ENCODE measurements at regions not wholly inside any gene's neighbourhood (a gene's known extent, or its start where the extent isn't known, plus 50 kb on each side); places are given as distances from the start of the nearest gene placed in this dataset.
"Not testable (repeated sequence)": the region's sequence is repeated elsewhere in the genome, so short reads cannot be mapped to it uniquely, and the experiment has no call there.

DNA sequence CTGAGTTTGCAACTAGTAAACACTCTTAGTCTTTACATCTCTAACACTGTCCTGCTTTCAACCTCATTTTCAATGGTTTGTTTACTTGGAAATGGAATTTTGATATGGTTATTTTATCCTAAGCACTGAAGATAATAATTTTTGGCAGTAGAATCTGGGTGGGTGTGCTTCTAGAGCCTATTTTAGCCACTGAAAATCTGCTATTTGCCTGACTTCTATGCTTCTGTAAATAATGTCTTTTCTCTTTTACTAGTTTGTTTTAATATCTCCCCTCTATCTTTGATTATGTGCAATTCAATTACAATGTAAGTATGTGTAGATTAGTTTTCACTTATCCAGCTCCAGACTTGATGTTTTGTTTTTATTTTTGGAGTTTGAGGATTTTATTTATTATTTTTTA, 197.5 kb downstream of the TUSC1 start:
- Histone ChIP-seq H3K27ac (ENCODE audit: low read depth in 2 of 2, low read length in 1 of 2) (no peak overlapping the region), H3K4me3 (ENCODE audit: low read depth in 1 of 2, low read length in 2 of 2) (no peak overlapping the region), H3K36me3 (ENCODE audit: control insufficient read depth in 2 of 2, insufficient read depth in 2 of 2, low read length in 1 of 2) (no peaks in the 10 kb centered on the region), H3K9me3 (ENCODE audit: control insufficient read depth in 2 of 2, insufficient read depth in 1 of 2, low read depth in 1 of 2, low read length in 1 of 2) (no peaks in the 10 kb centered on the region), H3K27me3 (ENCODE audit: control insufficient read depth in 1 of 2, insufficient read depth in 2 of 2, low read length in 2 of 2) (no peaks in the 10 kb centered on the region), H3K4me1 (ENCODE audit: control insufficient read depth in 2 of 2, insufficient read depth in 2 of 2, low read length in 1 of 2) (no peaks in the 10 kb centered on the region)

DNA sequence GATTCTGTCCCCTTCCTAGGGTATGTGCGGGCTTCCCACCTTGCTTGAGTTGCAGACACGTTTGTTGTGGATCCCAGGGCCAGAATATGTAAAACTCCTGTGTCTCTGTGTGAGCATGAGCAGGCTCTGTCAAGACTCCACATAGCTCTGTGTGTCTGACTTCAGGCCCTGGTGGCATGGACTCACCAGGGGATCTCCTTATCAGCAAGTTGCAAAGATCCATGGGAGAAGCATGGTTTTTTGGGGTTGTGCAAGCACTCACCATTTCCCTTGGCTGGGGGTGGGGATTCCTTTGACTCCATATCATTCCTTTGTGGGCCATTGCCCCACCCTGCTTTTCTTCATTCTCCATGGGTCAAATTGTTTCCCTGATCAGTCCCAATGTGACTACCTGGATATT, 205.6 kb downstream of the TUSC1 start:
- 50 to 72% methylated on average over 2 of the region's 2 CpGs for WGBS, 2 donors
- H3K27ac ChIP-seq (ENCODE audit: low read depth in 2 of 2, low read length in 1 of 2): no peak overlapping the region
- no peaks in the 10 kb centered on the region for H3K36me3 ChIP-seq (ENCODE audit: control insufficient read depth in 2 of 2, insufficient read depth in 2 of 2, low read length in 1 of 2)
- H3K27me3 ChIP-seq (ENCODE audit: control insufficient read depth in 1 of 2, insufficient read depth in 2 of 2, low read length in 2 of 2): no peaks in the 10 kb centered on the region
- H3K4me1 ChIP-seq (ENCODE audit: control insufficient read depth in 2 of 2, insufficient read depth in 2 of 2, low read length in 1 of 2): no peaks in the 10 kb centered on the region
- H3K9me3 ChIP-seq (ENCODE audit: control insufficient read depth in 2 of 2, insufficient read depth in 1 of 2, low read depth in 1 of 2, low read length in 1 of 2): peaks cover 0 to 3% of the 10 kb centered on the region in 2 donors
- no peak overlapping the region for H3K4me3 ChIP-seq (ENCODE audit: low read depth in 1 of 2, low read length in 2 of 2)

DNA sequence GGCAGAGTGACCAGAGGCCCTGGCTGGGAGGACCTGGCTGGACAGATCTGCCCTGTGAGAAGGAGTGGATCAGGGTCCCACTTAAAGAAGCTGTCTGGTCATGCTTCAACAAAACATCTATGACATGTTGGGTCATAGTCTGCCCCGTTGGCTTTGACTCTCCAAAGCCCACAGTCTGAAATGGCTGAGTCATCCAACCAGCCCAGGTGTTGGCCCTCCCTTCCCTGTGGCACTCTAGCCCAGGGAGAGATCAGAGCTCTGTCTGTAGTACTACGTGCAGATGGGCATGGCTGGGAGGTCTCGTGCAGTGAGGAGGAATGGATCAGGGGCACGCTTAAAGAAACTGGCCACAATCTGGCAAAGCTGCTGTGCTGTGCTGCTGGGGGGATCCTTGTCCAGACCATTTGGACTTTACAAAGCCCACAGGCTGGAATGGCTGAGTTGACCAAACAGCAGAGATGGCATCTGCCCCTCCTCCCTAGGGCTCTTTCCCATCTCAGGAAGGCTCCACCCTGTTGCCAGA, 206.1 kb downstream of the TUSC1 start:
- H3K27me3 ChIP-seq (ENCODE audit: control insufficient read depth in 1 of 2, insufficient read depth in 2 of 2, low read length in 2 of 2): no peaks in the 10 kb centered on the region
- H3K27ac ChIP-seq (ENCODE audit: low read depth in 2 of 2, low read length in 1 of 2): no peak overlapping the region
- WGBS, 2 donors: 65 to 70% methylated on average over 4 of the region's 4 CpGs
- no peak overlapping the region for H3K4me3 ChIP-seq (ENCODE audit: low read depth in 1 of 2, low read length in 2 of 2)
- peaks cover 0 to 3% of the 10 kb centered on the region in 2 donors for H3K9me3 ChIP-seq (ENCODE audit: control insufficient read depth in 2 of 2, insufficient read depth in 1 of 2, low read depth in 1 of 2, low read length in 1 of 2)
- no peaks in the 10 kb centered on the region for H3K4me1 ChIP-seq (ENCODE audit: control insufficient read depth in 2 of 2, insufficient read depth in 2 of 2, low read length in 1 of 2)
- H3K36me3 ChIP-seq (ENCODE audit: control insufficient read depth in 2 of 2, insufficient read depth in 2 of 2, low read length in 1 of 2): no peaks in the 10 kb centered on the region

DNA sequence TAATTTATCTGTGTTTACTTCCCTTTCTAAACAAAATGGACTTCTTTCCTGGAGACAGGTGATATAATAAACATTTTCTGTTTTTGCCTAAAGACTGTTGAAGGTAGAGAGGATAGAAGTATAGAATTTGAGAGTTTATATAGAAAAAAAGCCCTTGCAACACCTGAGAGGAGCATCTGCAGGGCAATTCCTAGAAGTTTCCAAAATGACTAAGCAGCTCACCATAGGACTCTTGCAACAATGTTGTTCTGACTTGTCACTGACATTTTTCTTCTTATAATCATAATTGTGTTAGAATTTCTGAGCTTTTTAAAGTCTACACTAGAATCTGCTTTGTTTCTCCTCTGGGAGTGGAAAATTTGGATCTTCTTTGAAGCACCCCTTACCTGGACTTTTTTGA, 216.8 kb downstream of the TUSC1 start:
- Histone ChIP-seq H3K36me3 (ENCODE audit: control insufficient read depth in 2 of 2, insufficient read depth in 2 of 2, low read length in 1 of 2) (no peaks in the 10 kb centered on the region), H3K27ac (ENCODE audit: low read depth in 2 of 2, low read length in 1 of 2) (no peak overlapping the region), H3K27me3 (ENCODE audit: control insufficient read depth in 1 of 2, insufficient read depth in 2 of 2, low read length in 2 of 2) (no peaks in the 10 kb centered on the region), H3K4me3 (ENCODE audit: low read depth in 1 of 2, low read length in 2 of 2) (no peak overlapping the region), H3K9me3 (ENCODE audit: control insufficient read depth in 2 of 2, insufficient read depth in 1 of 2, low read depth in 1 of 2, low read length in 1 of 2) (no peaks in the 10 kb centered on the region), H3K4me1 (ENCODE audit: control insufficient read depth in 2 of 2, insufficient read depth in 2 of 2, low read length in 1 of 2) (no peaks in the 10 kb centered on the region)

DNA sequence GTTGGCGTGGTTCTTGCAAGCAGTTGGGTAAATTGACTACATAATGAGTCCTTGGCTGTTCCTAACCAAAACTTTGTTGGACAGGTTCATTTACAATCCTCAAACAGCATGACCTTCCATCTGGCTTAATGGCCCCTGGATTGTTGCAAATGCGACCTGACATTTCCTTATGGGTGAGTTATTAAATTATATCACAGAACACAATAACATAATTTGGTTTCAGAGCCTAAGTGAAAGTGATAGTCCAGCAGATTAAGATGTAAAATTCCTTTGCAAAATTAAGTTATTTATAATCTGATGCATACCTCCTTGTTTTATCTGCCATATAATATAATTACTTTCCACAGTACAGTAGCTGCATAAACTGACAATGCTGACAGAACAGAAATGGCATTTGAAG, 224.4 kb downstream of the TUSC1 start:
- H3K27me3 ChIP-seq (ENCODE audit: control insufficient read depth in 1 of 2, insufficient read depth in 2 of 2, low read length in 2 of 2): no peaks in the 10 kb centered on the region
- no peak overlapping the region for H3K27ac ChIP-seq (ENCODE audit: low read depth in 2 of 2, low read length in 1 of 2)
- 65 to 78% methylated on average over 2 of the region's 2 CpGs for WGBS, 2 donors
- H3K4me1 ChIP-seq (ENCODE audit: control insufficient read depth in 2 of 2, insufficient read depth in 2 of 2, low read length in 1 of 2): no peaks in the 10 kb centered on the region
- H3K4me3 ChIP-seq (ENCODE audit: low read depth in 1 of 2, low read length in 2 of 2): no peak overlapping the region
- no peaks in the 10 kb centered on the region for H3K36me3 ChIP-seq (ENCODE audit: control insufficient read depth in 2 of 2, insufficient read depth in 2 of 2, low read length in 1 of 2)
- H3K9me3 ChIP-seq (ENCODE audit: control insufficient read depth in 2 of 2, insufficient read depth in 1 of 2, low read depth in 1 of 2, low read length in 1 of 2): no peaks in the 10 kb centered on the region

DNA sequence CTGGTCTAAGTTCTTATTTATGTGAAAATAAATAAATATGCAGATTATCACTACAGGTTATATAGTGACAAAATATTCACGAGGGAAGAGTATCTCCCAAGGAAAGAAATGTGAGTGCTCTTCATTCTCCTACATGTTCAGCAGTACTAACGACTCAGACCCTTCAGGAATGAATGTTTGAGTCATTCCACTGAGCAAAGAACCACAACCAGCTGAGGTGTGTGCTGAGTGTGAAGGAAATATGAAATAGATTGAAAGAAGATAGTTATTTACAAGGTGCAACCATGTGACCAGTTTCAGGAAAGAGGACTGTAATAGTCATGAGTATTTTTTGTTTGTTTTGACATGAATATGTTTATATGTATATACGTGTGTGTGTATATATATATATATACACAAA, 228.7 kb downstream of the TUSC1 start:
- 52 to 59% methylated on average over 3 of the region's 3 CpGs for WGBS, 2 donors
- no peaks in the 10 kb centered on the region for H3K36me3 ChIP-seq (ENCODE audit: control insufficient read depth in 2 of 2, insufficient read depth in 2 of 2, low read length in 1 of 2)
- H3K27ac ChIP-seq (ENCODE audit: low read depth in 2 of 2, low read length in 1 of 2): no peak overlapping the region
- H3K4me3 ChIP-seq (ENCODE audit: low read depth in 1 of 2, low read length in 2 of 2): no peak overlapping the region
- H3K27me3 ChIP-seq (ENCODE audit: control insufficient read depth in 1 of 2, insufficient read depth in 2 of 2, low read length in 2 of 2): no peaks in the 10 kb centered on the region
- H3K9me3 ChIP-seq (ENCODE audit: control insufficient read depth in 2 of 2, insufficient read depth in 1 of 2, low read depth in 1 of 2, low read length in 1 of 2): no peaks in the 10 kb centered on the region
- no peaks in the 10 kb centered on the region for H3K4me1 ChIP-seq (ENCODE audit: control insufficient read depth in 2 of 2, insufficient read depth in 2 of 2, low read length in 1 of 2)

DNA sequence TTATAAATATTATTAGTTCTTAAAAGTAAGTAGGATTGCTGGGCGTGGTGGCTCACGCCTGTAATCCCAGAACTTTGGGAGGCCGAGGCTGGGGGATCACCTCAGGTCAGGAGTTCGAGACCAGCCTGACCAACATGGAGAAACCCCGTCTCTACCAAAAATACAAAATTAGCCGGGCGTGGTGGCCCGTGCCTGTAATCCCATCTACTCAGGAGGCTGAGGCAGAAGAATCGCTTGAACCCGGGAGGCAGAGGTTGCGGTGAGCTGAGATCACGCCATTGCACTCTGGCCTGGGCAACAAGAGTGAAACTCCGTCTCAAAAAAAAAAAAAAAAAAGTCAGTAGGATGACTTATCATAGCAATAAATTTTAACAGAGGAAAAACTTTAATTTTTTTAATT, 232.5 kb downstream of the TUSC1 start:
- H3K9me3 ChIP-seq (ENCODE audit: control insufficient read depth in 2 of 2, insufficient read depth in 1 of 2, low read depth in 1 of 2, low read length in 1 of 2); H3K27ac ChIP-seq (ENCODE audit: low read depth in 2 of 2, low read length in 1 of 2); H3K4me1 ChIP-seq (ENCODE audit: control insufficient read depth in 2 of 2, insufficient read depth in 2 of 2, low read length in 1 of 2); H3K4me3 ChIP-seq (ENCODE audit: low read depth in 1 of 2, low read length in 2 of 2); H3K27me3 ChIP-seq (ENCODE audit: control insufficient read depth in 1 of 2, insufficient read depth in 2 of 2, low read length in 2 of 2); H3K36me3 ChIP-seq (ENCODE audit: control insufficient read depth in 2 of 2, insufficient read depth in 2 of 2, low read length in 1 of 2): not testable (repeated sequence)
- WGBS, 2 donors: 86 to 90% methylated on average over 13 of the region's 13 CpGs

DNA sequence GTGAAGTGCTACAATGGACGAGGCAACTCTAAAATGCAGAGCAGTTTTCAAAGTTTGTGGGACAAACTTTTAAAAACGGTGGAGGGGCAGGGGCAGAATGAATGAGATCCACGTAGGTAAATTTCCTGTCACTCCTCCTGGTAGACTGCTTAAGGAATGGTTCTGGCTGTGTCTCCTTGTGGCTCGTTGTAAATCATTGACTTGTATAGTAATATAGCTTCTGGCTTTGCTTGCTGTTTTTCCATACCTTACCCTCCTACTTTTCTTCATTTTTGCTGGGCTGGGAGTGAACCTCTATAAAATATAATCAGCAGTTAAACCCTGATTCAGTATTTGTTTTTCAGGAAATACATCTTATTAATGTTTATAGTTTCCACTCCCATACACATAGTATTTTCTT, 235.7 kb downstream of the TUSC1 start:
- H3K36me3 ChIP-seq (ENCODE audit: control insufficient read depth in 2 of 2, insufficient read depth in 2 of 2, low read length in 1 of 2): no peaks in the 10 kb centered on the region
- WGBS, 2 donors: 45 to 52% methylated on average over 4 of the region's 4 CpGs
- H3K27ac ChIP-seq (ENCODE audit: low read depth in 2 of 2, low read length in 1 of 2): no peak overlapping the region
- no peaks in the 10 kb centered on the region for H3K27me3 ChIP-seq (ENCODE audit: control insufficient read depth in 1 of 2, insufficient read depth in 2 of 2, low read length in 2 of 2)
- H3K4me3 ChIP-seq (ENCODE audit: low read depth in 1 of 2, low read length in 2 of 2): no peak overlapping the region
- no peaks in the 10 kb centered on the region for H3K9me3 ChIP-seq (ENCODE audit: control insufficient read depth in 2 of 2, insufficient read depth in 1 of 2, low read depth in 1 of 2, low read length in 1 of 2)
- H3K4me1 ChIP-seq (ENCODE audit: control insufficient read depth in 2 of 2, insufficient read depth in 2 of 2, low read length in 1 of 2): no peaks in the 10 kb centered on the region

DNA sequence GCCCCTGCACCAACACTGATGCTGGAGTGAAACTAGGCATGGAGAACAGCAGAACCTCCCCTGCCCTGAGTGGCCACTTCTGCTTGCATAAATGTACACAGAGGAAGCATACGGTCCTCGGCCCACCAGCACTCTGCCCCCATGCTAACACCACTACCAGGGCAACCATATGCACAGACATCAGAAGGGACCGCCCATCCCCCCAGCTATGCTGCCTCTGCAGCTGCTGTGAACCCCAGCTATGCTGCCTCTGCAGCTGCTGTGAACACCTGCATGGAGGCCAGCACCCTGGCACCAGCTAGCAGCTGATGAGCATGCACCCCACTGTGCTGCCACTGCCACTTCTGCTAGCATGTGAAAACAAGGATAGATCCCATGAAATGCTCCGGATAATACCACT, 250.3 kb downstream of the TUSC1 start:
- 74 to 90% methylated on average over 4 of the region's 4 CpGs for WGBS, 2 donors
- Histone ChIP-seq H3K27ac (ENCODE audit: low read depth in 2 of 2, low read length in 1 of 2) (no peak overlapping the region), H3K4me1 (ENCODE audit: control insufficient read depth in 2 of 2, insufficient read depth in 2 of 2, low read length in 1 of 2) (no peaks in the 10 kb centered on the region), H3K9me3 (ENCODE audit: control insufficient read depth in 2 of 2, insufficient read depth in 1 of 2, low read depth in 1 of 2, low read length in 1 of 2) (no peaks in the 10 kb centered on the region), H3K27me3 (ENCODE audit: control insufficient read depth in 1 of 2, insufficient read depth in 2 of 2, low read length in 2 of 2) (no peaks in the 10 kb centered on the region), H3K4me3 (ENCODE audit: low read depth in 1 of 2, low read length in 2 of 2) (no peak overlapping the region), H3K36me3 (ENCODE audit: control insufficient read depth in 2 of 2, insufficient read depth in 2 of 2, low read length in 1 of 2) (no peaks in the 10 kb centered on the region)

DNA sequence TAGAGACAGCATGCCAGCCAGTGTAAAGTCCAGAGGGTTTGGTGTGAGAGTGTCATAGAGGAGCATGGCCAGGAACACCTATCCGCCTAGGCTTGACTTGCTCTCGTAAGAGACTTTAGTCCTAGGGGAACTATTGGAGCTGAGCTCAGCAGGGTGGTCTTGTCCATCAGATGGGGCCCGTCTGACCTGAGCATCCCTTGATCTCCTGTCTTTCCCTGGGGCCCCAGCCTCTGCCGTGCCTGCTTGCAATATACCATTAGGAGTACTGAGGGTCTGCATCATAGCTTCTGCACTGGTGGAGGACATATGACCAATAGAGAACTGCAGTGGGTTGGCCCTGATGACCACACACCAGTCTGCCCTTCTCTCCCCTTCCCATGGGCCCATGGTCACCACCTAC, 251.0 kb downstream of the TUSC1 start:
- Histone ChIP-seq H3K36me3 (ENCODE audit: control insufficient read depth in 2 of 2, insufficient read depth in 2 of 2, low read length in 1 of 2) (no peaks in the 10 kb centered on the region), H3K27ac (ENCODE audit: low read depth in 2 of 2, low read length in 1 of 2) (no peak overlapping the region), H3K4me1 (ENCODE audit: control insufficient read depth in 2 of 2, insufficient read depth in 2 of 2, low read length in 1 of 2) (no peaks in the 10 kb centered on the region), H3K27me3 (ENCODE audit: control insufficient read depth in 1 of 2, insufficient read depth in 2 of 2, low read length in 2 of 2) (no peaks in the 10 kb centered on the region), H3K9me3 (ENCODE audit: control insufficient read depth in 2 of 2, insufficient read depth in 1 of 2, low read depth in 1 of 2, low read length in 1 of 2) (no peaks in the 10 kb centered on the region), H3K4me3 (ENCODE audit: low read depth in 1 of 2, low read length in 2 of 2) (no peak overlapping the region)
- WGBS, 2 donors: 67 to 88% methylated on average over 4 of the region's 4 CpGs
